T-helper 9 cell (primary cell): ENCODE measurements at regions not wholly inside any gene's neighbourhood (a gene's known extent, or its start where the extent isn't known, plus 50 kb on each side); places are given as distances from the start of the nearest gene placed in this dataset.

Experiments
- DNase-seq: peaks from one replicate; pipeline ENCODE4 v3.0.0-alpha.2; 2020

DNA sequence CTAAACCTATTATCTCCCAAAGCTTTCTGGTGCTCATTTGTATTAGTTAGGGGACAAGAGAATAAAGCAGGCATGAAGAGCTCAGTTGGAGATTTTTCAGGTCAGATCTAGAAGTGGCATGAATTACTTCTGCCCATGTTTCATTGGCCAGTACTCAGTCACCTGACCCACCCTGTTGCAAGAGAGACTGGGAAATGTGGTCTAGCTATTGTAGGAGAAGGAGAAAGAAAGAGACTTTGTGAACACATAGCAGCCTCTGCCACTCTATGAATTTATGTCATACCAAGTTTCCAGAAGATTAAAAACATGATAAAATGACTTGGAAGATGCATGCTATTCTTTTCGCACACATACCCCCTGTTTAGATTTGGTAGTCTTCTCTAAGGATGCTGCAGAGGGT lies 302.3 kb upstream of the RUNX1 start:
- DNase-seq: no peak

DNA sequence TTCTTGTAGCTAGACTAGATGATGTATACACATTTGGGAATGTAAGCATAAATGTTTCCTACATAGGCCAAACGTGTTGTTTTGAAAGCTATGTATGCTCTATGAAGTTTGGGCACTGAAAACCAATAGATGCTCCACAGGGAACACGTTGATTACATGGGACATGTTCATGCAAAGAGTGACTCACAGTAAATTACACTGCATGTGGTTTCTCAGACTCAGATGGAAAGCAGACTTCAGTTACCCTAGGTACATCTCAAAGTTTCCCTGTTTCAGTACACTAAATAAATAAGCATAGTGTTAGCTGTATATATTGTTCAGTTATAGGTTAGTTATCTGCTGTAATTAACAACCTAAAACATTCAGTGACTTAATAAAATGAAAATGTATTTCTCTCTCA lies 301.9 kb upstream of the RUNX1 start:
- no peak for DNase-seq

DNA sequence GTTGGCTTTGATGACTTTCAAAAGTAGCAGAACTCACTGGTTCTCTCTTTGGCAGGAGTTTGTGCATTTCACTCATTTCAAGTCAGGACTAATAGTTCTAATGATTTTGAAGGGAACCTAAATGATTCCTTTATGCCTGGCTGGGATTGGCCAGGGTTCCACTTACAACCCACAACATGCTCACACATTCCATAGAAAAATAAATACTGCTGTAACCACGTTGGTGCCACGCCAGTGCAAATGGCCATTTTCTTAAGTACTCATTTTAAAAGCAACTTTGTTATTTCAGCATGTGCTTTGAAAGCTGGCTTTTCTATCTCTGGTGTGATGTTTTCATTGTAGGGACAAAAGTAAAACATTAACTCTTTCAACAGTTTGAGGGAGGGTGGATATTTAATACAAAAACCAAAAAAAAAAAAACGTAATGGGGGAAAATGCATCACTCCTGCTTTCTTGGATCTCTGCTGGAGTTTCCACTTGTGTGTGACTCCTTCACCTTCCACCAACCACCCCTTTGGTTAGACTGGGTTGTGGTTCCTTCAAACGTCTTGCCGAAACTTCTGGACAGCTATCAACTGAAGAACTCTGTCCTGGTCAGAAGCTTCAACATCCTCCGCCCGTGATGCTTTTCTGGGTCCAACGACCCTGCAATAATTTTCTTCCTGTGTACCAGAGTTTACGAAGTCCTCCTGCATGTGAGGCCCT lies 300.4 kb upstream of the RUNX1 start:
- DNase-seq: no peak

DNA sequence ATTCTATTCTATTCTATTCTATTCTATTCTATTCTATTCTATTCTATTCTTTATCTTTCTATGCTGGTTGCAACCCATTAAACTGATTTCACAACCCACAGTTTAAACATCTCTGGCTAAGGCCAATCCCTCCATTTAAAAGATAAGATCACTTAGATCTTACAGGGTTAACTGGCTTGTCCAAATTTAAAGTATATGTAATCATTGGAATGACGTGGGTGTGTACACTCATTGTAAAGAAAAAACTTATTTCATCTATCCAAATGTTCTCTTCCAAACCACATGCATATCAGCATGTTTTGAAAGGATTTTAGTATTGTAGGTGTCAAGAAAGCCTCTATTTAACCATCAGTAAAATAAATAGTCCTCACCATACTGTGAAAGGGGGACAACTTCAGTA lies 299.6 kb upstream of the RUNX1 start:
- no peak for DNase-seq

DNA sequence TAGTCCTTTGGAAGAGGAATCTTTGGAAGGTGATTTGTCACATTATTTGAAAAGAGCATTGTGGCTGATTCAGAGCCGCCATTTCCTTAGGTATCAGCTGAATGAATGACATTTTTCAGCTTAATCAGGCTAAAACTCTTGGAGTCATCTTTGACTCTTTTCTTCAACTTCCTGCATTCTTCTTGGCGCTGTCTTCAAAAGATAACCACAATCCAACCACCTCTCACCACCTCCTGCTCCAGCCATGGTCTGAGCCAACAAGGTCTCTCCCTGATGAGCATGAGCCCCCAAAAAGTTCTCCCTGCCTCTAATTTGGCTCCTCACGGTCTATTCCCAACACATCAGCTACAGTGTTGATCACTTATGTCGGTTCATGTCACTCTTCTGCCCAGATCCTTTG lies 297.6 kb upstream of the RUNX1 start:
- DNase-seq: no peak

DNA sequence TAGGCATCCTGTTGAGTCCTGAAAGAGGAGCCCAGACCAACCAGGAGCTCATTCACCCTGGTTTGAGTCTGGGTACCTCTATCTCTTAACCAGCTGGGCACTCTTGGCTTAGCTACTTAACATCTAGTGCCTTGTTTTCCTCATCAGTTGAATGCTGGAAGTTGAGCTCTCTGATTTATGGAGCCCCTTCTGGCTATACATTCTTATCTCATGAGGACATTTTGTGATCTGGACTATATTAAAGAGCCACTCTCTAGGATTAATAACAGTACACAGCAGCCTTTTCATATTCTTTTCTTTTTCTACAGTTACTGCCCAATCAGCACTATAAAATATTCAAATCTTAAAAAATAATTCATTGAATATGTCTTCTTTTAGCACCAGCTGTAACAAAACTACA lies 296.9 kb upstream of the RUNX1 start:
- DNase-seq: no peak

DNA sequence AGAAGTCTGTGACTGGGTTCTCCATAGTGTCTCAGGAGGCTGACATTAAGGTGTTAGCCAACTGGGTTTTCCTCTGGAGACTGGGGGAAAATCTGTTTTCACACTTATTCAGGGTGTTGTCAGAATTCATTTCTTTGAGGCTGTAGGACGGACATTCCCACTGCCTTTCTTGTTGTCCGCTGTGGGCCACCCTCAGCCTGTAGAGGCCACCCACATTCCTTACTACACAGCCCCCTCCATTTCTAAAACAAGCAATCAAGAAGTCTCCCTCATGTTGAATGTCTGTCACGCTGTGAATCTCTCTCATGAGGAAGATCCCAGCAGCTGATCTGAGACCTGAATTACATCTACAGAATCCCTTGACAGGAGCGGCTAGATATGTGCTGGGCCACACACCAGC lies 295.5 kb upstream of the RUNX1 start:
- no peak for DNase-seq

DNA sequence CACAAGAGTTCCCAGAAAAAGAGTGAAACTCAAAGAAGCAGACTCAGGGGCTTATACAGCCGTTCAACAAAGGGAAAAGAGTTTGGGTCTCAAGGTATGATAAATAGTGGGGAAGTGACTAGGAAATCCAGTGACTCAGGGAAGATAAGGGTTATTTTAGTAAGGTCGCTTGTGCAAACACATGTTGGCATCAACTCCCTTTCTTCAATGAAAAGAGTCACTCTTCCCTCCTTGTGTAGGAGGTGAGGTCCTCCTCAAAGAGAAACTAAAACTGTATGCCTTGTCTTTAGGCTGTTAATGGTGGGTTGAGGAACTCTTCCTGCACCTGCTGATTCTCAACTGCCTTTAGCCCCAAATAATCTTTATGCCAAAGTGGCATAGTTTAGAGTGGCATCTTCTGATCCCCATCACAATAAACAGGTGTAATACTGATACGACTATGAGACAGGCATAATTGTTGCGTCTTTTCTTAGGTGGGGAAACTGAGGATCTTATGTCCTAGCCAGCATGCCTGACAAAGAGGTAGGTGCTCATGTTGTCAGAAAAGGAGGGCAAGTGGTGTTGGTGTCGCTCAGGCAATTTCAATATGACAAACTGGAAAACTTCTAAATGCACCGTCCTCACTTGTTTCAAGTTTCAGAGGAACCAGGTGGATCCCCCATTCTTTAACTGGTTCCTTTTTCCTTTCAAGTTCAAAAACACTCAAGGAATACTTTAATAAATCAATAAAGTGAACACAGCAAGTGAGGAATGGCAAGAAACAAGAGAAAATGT lies 294.1 kb upstream of the RUNX1 start:
- no peak for DNase-seq

DNA sequence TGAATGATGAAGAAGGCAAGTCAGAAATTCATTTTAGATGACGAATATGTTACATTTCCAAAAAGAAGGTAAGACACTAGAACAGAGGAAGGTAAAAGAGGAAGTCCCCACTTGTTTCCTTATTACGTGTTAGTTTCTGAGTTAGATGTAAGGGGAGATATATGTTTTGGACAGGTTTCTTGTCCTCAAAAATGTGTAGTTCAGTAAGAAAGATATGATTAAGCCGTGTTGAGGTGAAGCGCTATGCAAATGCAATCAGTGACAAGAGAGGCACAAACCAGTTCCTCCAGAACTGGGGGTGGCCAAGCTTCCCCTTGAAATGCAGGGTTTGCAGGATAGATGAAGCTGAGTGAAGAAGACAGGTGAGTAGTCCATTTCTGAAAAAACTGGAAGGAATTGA lies 293.3 kb upstream of the RUNX1 start:
- DNase-seq: no peak

DNA sequence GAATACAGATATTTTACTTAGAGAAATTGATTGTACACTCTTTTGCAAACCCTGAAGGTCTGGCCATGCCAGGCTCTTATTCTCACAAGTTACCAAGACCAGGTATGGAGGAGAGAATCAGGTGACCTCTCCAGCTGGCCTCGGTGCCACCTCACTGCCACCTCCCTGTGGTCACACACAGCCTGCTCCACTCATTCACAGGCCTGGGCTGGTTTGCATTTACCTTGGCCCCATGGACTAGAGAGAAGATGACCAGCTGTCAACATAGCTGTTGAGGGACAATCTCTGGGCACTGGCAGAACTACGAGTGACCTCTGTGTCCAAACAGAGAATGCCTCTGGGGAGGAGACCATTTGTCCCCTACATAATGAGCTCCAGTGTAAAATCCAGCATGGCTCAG lies 291.2 kb upstream of the RUNX1 start:
- DNase-seq: no peak

DNA sequence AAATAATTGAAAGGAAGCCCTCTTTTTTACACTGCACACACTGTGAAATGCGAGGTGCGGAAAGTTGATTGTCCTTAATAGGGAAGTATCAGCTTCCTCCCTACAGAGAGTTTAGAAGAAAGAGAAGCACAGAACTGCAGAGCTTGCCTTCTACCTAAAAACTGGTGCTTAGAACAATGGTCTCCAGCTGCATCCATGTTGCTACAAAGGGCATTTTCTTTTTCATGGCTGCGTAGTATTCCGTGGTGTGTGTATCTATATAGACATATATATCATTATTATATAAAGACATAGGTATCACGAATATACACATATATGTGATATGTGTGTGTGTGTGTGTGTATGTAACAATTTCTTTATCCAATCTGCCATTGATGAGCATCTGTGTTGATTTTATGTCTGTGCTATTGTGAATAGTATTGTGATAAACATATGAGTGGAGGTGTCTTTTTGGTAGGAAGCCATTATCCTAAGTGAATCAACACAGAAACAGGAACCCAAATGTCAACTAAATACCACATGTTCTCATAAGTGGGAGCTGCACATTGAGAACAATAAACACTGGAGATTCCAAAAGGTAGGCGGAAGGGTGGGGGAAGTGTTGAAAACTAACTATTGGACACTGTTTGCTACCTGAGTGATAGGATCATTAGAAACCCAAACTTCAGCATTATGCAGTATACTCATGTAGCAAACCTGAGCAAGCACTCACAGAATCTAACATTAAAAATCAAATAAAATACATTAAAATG lies 290.0 kb upstream of the RUNX1 start:
- no peak for DNase-seq

DNA sequence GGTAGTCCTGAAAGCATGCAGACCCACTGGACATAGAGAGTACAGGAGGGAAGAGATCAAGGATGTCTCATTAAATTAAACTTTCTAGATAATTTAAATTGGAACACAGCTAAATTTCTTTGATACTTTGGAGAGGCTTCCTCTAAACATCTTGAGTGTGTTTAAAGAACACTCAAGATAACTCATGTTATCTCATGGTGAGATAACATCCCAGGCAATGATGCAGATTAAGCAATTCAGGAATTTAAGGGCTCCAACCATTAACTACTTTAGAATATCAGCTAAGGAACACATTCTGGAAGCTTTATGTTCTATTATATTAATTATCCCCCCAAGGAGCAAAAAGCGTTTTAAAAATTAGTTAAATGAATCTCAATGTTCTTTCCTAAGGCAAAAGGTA lies 289.2 kb upstream of the RUNX1 start:
- no peak for DNase-seq

DNA sequence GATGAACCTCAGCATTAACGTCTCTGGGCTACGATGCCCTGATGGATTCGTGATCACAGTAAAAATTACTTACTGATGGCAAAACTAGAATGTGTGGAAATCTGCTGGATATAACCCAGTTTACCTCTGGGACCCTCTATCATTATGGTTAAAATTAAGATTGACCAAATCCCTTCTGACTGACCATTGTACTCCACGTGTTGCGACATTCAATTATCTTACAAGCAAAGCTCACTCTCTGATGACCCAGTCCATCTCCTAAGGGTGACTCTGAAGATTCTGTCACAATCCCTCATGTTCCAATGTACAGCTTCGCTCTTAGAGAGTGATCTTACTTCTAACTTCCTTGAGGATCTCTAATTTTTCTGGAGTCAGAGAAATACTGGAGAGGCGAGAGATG lies 288.5 kb upstream of the RUNX1 start:
- no peak for DNase-seq

DNA sequence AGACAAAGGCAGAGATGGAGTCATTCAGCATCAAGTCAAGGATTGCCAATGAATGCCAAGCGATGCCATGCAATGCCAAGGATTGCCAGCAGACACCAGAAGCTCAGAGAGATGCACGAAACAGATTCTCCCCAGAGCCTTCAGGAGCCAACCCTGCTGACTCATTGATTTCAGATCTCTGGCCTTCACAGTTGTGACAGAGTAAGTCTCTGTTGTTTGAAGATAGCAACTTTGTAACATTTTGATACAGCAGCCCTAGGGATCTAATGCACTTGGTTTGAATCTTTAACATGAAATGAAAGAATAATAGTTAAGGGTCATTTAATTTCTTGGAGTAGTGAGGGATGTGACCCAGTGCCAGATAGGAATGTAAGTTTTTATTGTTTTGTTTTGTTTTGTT lies 287.4 kb upstream of the RUNX1 start:
- DNase-seq: no peak

DNA sequence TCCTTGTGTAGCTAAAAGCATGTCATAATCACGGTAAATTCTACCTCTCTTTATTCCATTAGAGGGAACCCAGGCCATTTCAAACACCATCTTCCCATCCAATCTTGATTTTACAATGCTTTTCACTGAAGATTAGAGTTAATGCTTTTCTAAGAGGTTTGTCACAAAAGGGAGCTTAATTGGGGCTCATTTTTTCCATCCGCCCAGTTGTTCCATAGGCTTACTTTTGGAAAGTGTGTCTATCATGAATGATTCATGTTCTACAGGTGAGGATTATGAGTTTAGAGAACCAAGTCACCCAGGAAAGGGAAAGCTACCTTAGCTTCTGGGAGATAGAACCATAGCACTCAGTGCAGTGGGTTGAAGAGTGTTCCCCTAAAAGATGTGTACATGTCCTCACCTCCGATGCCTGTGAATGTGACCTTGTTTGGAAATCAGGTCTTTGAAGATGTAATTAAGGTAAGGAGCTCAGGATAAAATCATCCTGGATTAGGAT lies 286.9 kb upstream of the RUNX1 start:
- DNase-seq: no peak

DNA sequence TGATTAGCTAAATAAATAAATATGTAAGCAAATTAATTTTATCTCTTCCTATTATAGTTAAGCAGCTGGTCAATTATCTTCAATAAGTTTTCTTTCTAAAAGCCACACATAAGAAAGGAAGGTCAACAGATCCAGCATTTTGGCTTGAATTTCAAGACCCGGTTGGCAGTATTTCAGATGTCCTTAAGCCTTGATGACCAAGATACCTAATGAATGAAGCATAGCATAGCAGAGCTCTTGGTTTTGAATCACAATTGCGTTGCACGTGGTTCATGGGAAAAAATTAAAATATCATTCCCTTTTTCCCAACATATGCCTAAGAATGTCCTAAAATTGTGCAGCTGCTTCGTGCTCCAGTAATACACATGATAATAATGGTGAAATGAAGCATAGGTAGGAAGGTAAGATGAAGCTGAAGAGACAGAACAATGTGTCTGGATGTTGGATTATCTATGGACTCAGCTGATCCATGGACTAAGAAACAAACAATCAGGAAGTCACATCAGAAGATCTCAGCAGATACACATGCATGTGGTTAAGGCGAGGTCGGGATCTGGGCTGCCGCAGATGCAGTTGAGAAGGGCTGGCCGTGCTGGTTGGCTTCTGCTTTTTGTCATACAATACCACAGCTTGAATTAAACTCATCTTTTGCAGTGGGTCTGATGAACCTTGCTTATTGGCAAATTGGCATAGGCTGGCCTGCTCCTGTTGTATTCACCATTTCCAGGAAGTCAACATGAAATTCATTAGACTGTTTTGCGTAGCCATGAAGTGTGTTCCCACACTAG lies 284.9 kb upstream of the RUNX1 start:
- DNase-seq: no peak

DNA sequence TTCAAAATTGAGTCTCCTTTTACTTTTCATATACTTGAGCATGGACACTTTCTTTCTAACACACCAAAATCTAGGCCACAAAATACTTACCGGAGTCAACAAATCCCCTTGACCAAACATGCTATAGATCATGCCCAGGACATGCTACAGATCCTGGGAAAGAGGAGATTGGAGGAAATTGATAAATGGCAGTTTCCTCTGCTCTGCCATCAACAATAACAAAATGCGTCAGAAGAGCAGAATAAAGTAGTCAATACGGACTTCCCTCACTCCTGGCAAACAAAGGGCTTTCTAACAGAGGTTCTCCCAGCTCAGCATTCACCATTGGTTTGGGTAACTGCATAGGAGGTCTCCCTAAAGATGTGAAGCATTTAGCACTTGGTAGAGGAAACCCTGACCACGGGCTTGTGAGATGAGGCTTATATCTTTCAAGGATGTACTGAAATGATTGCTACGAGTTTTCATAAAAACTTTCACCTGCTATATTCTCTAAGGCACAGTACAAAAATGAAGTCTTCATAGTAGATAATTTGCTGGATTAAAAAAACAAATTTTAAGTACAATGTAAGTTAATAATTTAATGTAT lies 283.8 kb upstream of the RUNX1 start:
- DNase-seq: no peak

DNA sequence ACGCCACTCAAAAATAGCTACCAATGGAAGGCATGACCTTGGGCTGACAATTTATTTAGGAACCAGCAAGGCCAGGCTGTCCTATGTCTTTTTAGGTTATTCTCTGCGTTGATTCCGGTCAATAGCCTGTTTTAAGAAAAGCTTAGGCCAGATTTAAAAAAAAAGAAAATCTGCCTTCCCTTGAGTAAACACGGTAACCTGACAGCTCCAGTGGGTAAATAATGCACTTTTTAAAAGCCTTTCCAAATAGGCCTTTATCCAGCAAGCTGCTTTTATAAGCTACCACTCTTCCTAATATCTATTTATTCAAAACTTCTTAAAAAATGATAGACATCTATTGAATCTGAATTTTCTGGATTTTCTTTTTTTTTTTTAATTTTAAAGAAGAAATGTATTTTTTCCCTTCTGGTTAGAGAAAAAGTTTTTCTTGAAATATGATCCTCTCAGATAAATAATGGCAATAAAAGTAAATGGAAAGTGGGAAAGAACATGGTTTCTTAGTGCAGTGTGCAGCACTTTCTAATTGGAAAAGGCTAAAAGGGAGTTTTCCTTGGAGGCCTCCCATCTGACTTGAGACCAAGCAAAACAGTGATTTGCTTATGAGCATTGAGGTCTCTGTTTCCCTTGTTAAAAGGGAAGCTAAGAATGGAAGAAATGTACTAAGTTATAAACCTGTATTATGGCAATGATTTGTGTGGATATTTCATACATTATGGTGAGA lies 281.0 kb upstream of the RUNX1 start:
- no peak for DNase-seq

DNA sequence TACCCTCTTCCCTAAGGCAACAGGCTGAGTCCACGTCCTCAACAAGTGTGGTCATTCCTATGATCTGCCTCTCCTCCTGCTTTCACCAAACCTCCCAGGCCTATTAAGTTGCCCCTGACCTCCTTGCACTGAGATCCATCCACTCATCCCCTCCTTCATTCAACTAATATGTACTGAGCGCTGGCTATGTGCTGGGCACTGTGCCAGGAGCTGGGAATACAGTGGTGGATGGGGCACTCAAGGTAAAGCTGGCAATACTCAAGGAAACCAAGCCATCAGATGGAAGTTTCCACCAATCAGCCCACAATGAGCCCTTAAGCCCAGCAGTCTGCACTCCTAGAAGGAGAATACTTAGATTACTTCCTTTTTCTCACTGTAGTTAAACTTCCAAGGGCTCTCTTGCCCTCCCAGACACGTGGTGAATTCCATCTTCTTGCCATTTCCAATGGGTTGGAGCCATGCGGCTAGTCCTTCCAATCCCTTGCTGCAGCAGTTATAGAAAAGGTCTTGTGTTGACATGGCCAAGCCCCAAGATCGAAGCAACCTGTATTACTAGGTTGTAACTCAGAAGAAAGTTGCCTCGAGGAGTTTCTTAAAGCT lies 279.9 kb upstream of the RUNX1 start:
- no peak for DNase-seq

DNA sequence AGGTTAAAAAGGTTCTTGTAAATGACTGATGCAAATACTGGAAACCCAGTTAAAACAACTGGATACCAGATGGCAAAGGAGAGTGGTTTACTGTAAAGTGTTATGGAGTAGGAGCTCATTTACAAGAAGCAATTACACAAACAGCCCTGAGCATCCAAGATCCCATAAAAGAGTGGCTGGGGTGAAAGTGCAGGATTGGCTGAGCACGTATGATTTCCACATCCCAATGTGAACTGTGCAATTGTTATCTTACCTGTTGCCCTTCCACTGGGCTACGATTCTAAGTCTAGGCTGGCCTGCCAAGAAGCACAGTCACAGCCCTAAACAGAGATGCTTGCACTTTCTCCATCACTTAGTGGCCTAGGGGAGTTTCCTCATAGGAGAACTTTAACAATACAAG lies 277.6 kb upstream of the RUNX1 start:
- no peak for DNase-seq

DNA sequence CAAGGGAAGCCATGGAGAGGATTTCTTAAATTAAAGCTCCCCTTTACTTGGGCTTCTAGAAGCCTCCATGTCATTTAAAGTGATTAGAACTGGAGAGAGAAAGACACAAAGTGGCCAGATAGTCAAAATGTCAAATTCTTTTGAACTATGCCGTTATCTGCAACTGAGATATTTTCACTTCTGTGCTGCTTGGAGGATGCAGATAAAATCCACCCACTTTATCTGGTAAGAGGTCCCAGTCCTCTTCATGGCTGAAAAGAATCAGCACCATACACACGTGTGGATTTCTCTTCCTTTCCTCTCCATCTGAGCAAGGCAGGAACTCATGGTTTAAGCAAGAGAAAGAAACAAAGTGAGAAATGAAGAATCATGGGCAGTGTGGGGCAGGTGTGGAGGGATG lies 276.9 kb upstream of the RUNX1 start:
- DNase-seq: no peak
